ENCODE measurements at regions not wholly inside any gene's neighbourhood (a gene's known extent, or its start where the extent isn't known, plus 50 kb on each side); places are given as distances from the start of the nearest gene placed in this dataset.

- peaks cover 0 to 4% (median 0%) of the 10 kb centered on the region in 5 experiments for H3K27me3 ChIP-seq (replicated peaks in 2 of 5; ENCODE audit: control insufficient read depth in 4 of 5, insufficient read depth in 5 of 5, low read length in 4 of 5)
- ChIA-PET POLR2A (no interaction called here), CTCF (no interaction called here)
- no peaks in the 10 kb centered on the region for H3K36me3 ChIP-seq (ENCODE audit: control insufficient read depth in 4 of 4, insufficient read depth in 4 of 4, low read length in 3 of 4)
- no peak for DNase-seq
- no peak overlapping the region for H3K4me3 ChIP-seq (ENCODE audit: control insufficient read depth in 1 of 7, extremely low read depth in 1 of 7, insufficient read depth in 4 of 7, low read depth in 2 of 7, low read length in 6 of 7)
- no peak overlapping the region for H3K27ac ChIP-seq (ENCODE audit: insufficient read depth in 1 of 2, low read depth in 1 of 2, low read length in 2 of 2, poor library complexity in 1 of 2, severe bottlenecking in 2 of 2)
- H3K9me3 ChIP-seq (ENCODE audit: control extremely low read depth in 1 of 5, control insufficient read depth in 4 of 5, insufficient read depth in 2 of 5, low read depth in 1 of 5, low read length in 4 of 5), result no peaks in the 10 kb centered on the region
- H3K4me1 ChIP-seq (ENCODE audit: control extremely low read depth in 1 of 4, control insufficient read depth in 4 of 4, insufficient read depth in 4 of 4, low read length in 3 of 4), result no peaks in the 10 kb centered on the region
Observed at GRCh38 chr11:92588393-92588792, 363.8 kb downstream of the FAT3 start.

- Histone ChIP-seq H3K4me1 (ENCODE audit: control extremely low read depth in 1 of 4, control insufficient read depth in 4 of 4, insufficient read depth in 4 of 4, low read length in 3 of 4) (no peaks in the 10 kb centered on the region), H3K36me3 (ENCODE audit: control insufficient read depth in 4 of 4, insufficient read depth in 4 of 4, low read length in 3 of 4) (no peaks in the 10 kb centered on the region), H3K27ac (ENCODE audit: insufficient read depth in 1 of 2, low read depth in 1 of 2, low read length in 2 of 2, poor library complexity in 1 of 2, severe bottlenecking in 2 of 2) (no peak overlapping the region), H3K27me3 (replicated peaks in 2 of 5; ENCODE audit: control insufficient read depth in 4 of 5, insufficient read depth in 5 of 5, low read length in 4 of 5) (peaks cover 0 to 4% (median 0%) of the 10 kb centered on the region in 5 experiments), H3K4me3 (ENCODE audit: control insufficient read depth in 1 of 7, extremely low read depth in 1 of 7, insufficient read depth in 4 of 7, low read depth in 2 of 7, low read length in 6 of 7) (no peak overlapping the region), H3K9me3 (ENCODE audit: control extremely low read depth in 1 of 5, control insufficient read depth in 4 of 5, insufficient read depth in 2 of 5, low read depth in 1 of 5, low read length in 4 of 5) (no peaks in the 10 kb centered on the region)
- no peak for DNase-seq
- ChIA-PET CTCF (no interaction called here), POLR2A (no interaction called here)
- WGBS (ENCODE audit: insufficient coverage), result 91% methylated on average over 3 of the region's 3 CpGs
Observed at GRCh38 chr11:92589512-92589911, 364.9 kb downstream of the FAT3 start.

DNA sequence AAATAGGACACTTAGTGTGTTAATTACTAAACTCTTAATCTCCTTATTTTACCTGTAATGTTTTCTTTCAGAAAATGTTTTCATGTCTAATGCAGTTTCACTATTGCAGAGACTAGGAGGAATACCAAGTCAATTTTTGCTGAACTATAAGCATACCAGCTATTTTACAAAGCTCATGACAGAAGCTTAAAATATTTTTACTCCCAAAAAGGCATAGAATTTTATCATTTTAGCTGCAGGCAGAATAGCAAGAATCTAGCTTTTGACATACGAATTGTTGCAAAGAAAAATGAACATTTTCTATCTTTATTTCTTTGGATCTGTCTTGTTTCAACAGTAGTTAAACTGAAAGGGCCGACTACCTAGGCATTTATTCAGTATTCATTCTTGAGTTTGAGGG, 366.9 kb downstream of the FAT3 start:
- DNase-seq, result no peak
- CTCF ChIA-PET, result no interaction called here
- POLR2A ChIA-PET, result no interaction called here
- WGBS (ENCODE audit: insufficient coverage), result 100% methylated on average over 1 of the region's 2 CpGs
- H3K9me3 ChIP-seq (ENCODE audit: control extremely low read depth in 1 of 5, control insufficient read depth in 4 of 5, insufficient read depth in 2 of 5, low read depth in 1 of 5, low read length in 4 of 5), result no peaks in the 10 kb centered on the region
- no peaks in the 10 kb centered on the region for H3K36me3 ChIP-seq (ENCODE audit: control insufficient read depth in 4 of 4, insufficient read depth in 4 of 4, low read length in 3 of 4)
- H3K4me1 ChIP-seq (ENCODE audit: control extremely low read depth in 1 of 4, control insufficient read depth in 4 of 4, insufficient read depth in 4 of 4, low read length in 3 of 4), result no peaks in the 10 kb centered on the region
- no peak overlapping the region for H3K27ac ChIP-seq (ENCODE audit: insufficient read depth in 1 of 2, low read depth in 1 of 2, low read length in 2 of 2, poor library complexity in 1 of 2, severe bottlenecking in 2 of 2)
- peaks cover 0 to 4% (median 0%) of the 10 kb centered on the region in 5 experiments for H3K27me3 ChIP-seq (replicated peaks in 2 of 5; ENCODE audit: control insufficient read depth in 4 of 5, insufficient read depth in 5 of 5, low read length in 4 of 5)
- H3K4me3 ChIP-seq (ENCODE audit: control insufficient read depth in 1 of 7, extremely low read depth in 1 of 7, insufficient read depth in 4 of 7, low read depth in 2 of 7, low read length in 6 of 7), result no peak overlapping the region

GRCh38 chr11:92594251-92594650, 369.6 kb downstream of the FAT3 start:
- no peaks in the 10 kb centered on the region for H3K36me3 ChIP-seq (ENCODE audit: control insufficient read depth in 4 of 4, insufficient read depth in 4 of 4, low read length in 3 of 4)
- POLR2A ChIA-PET, result no interaction called here
- DNase-seq, result no peak
- CTCF ChIA-PET, result interaction anchor here (1.3 kb wide), 1 partner anchor 10 kb away, joined by 3 read pairs; no protein-coding TSS in a partner anchor
- H3K27ac ChIP-seq (ENCODE audit: insufficient read depth in 1 of 2, low read depth in 1 of 2, low read length in 2 of 2, poor library complexity in 1 of 2, severe bottlenecking in 2 of 2), result no peak overlapping the region
- peaks cover 0 to 2% (median 0%) of the 10 kb centered on the region in 5 experiments for H3K9me3 ChIP-seq (ENCODE audit: control extremely low read depth in 1 of 5, control insufficient read depth in 4 of 5, insufficient read depth in 2 of 5, low read depth in 1 of 5, low read length in 4 of 5)
- H3K4me1 ChIP-seq (ENCODE audit: control extremely low read depth in 1 of 4, control insufficient read depth in 4 of 4, insufficient read depth in 4 of 4, low read length in 3 of 4), result no peaks in the 10 kb centered on the region
- H3K27me3 ChIP-seq (replicated peaks in 2 of 5; ENCODE audit: control insufficient read depth in 4 of 5, insufficient read depth in 5 of 5, low read length in 4 of 5), result no peaks in the 10 kb centered on the region
- no peak overlapping the region for H3K4me3 ChIP-seq (ENCODE audit: control insufficient read depth in 1 of 7, extremely low read depth in 1 of 7, insufficient read depth in 4 of 7, low read depth in 2 of 7, low read length in 6 of 7)

GRCh38 chr11:92595052-92595451, 370.4 kb downstream of the FAT3 start:
- Histone ChIP-seq H3K4me3 (ENCODE audit: control insufficient read depth in 1 of 7, extremely low read depth in 1 of 7, insufficient read depth in 4 of 7, low read depth in 2 of 7, low read length in 6 of 7) (no peak overlapping the region), H3K4me1 (ENCODE audit: control extremely low read depth in 1 of 4, control insufficient read depth in 4 of 4, insufficient read depth in 4 of 4, low read length in 3 of 4) (no peaks in the 10 kb centered on the region), H3K27ac (ENCODE audit: insufficient read depth in 1 of 2, low read depth in 1 of 2, low read length in 2 of 2, poor library complexity in 1 of 2, severe bottlenecking in 2 of 2) (no peak overlapping the region), H3K9me3 (ENCODE audit: control extremely low read depth in 1 of 5, control insufficient read depth in 4 of 5, insufficient read depth in 2 of 5, low read depth in 1 of 5, low read length in 4 of 5) (peaks cover 0 to 2% (median 0%) of the 10 kb centered on the region in 5 experiments), H3K36me3 (ENCODE audit: control insufficient read depth in 4 of 4, insufficient read depth in 4 of 4, low read length in 3 of 4) (no peaks in the 10 kb centered on the region), H3K27me3 (replicated peaks in 2 of 5; ENCODE audit: control insufficient read depth in 4 of 5, insufficient read depth in 5 of 5, low read length in 4 of 5) (no peaks in the 10 kb centered on the region)
- ChIA-PET CTCF (interaction anchor here (1.3 kb wide), 1 partner anchor 11 kb away, joined by 3 read pairs; no protein-coding TSS in a partner anchor), POLR2A (no interaction called here)
- DNase-seq, result no peak
- no CpG with 5 or more reads among the region's 1 CpG for WGBS (ENCODE audit: insufficient coverage)

DNA sequence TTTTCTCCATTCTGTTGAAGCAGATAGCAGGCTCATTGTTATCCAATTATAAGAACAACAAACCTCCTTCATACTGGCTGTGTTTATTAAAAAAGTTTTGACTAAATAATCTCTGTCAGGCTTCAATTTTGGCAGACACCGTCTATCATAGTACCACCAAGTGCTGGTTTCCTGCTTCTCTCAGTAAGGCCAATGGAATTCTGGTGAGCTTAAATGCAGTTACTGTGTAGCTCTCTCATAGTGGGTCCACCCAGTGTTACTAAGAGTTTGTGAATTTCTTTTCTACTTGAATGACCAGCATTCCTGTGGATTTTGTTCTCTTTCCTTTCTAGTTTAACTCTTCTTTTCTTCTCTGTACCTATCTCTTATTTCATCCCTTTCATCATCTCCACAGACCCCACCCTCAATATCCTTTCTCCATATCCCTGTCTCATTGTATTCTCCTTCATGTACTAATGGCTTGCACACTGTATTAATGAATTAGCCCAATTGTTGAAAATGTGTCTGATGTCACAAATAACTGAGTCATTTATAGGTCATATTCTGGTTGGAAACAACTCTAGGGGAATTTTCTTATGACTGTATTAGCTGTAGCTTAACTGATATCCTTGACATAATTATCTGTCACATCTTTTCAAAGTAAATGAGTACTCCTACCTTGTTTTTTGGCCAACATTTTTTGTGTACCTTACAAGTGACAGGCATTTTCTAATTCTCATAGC, 372.1 kb downstream of the FAT3 start:
- Histone ChIP-seq H3K27me3 (replicated peaks in 2 of 5; ENCODE audit: control insufficient read depth in 4 of 5, insufficient read depth in 5 of 5, low read length in 4 of 5) (no peaks in the 10 kb centered on the region), H3K27ac (ENCODE audit: insufficient read depth in 1 of 2, low read depth in 1 of 2, low read length in 2 of 2, poor library complexity in 1 of 2, severe bottlenecking in 2 of 2) (no peak overlapping the region), H3K4me1 (ENCODE audit: control extremely low read depth in 1 of 4, control insufficient read depth in 4 of 4, insufficient read depth in 4 of 4, low read length in 3 of 4) (no peaks in the 10 kb centered on the region), H3K4me3 (ENCODE audit: control insufficient read depth in 1 of 7, extremely low read depth in 1 of 7, insufficient read depth in 4 of 7, low read depth in 2 of 7, low read length in 6 of 7) (no peak overlapping the region), H3K36me3 (ENCODE audit: control insufficient read depth in 4 of 4, insufficient read depth in 4 of 4, low read length in 3 of 4) (no peaks in the 10 kb centered on the region), H3K9me3 (ENCODE audit: control extremely low read depth in 1 of 5, control insufficient read depth in 4 of 5, insufficient read depth in 2 of 5, low read depth in 1 of 5, low read length in 4 of 5) (peaks cover 0 to 2% (median 0%) of the 10 kb centered on the region in 5 experiments)
- DNase-seq, result no peak
- ChIA-PET POLR2A (no interaction called here), CTCF (no interaction called here)
- WGBS (ENCODE audit: insufficient coverage), result 67% methylated on average over 1 of the region's 1 CpG

DNA sequence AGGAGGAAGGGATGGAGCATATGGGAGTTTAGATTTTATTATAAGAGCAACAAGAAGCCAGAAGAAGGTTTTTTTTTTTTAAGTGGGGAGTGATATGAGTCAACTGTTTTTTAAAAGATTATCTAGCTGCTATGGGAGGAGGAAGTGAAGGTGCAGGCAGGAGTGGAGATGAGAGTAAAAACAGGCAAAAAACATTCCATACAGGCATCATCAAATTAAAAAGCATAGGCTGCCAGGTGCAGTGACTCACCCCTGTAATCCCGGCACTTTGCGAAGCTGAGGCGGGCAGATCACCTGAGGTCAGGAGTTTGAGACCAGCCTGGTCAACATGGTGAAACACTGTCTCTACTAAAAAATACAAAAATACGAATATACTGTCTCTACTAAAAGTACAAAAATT, 368.4 kb upstream of the MTNR1B start:
- Histone ChIP-seq H3K4me1 (ENCODE audit: control extremely low read depth in 1 of 4, control insufficient read depth in 4 of 4, insufficient read depth in 4 of 4, low read length in 3 of 4) (no peaks in the 10 kb centered on the region), H3K9me3 (ENCODE audit: control extremely low read depth in 1 of 5, control insufficient read depth in 4 of 5, insufficient read depth in 2 of 5, low read depth in 1 of 5, low read length in 4 of 5) (peaks cover 0 to 2% (median 0%) of the 10 kb centered on the region in 5 experiments), H3K36me3 (ENCODE audit: control insufficient read depth in 4 of 4, insufficient read depth in 4 of 4, low read length in 3 of 4) (no peaks in the 10 kb centered on the region), H3K27me3 (replicated peaks in 2 of 5; ENCODE audit: control insufficient read depth in 4 of 5, insufficient read depth in 5 of 5, low read length in 4 of 5) (no peaks in the 10 kb centered on the region), H3K27ac (ENCODE audit: insufficient read depth in 1 of 2, low read depth in 1 of 2, low read length in 2 of 2, poor library complexity in 1 of 2, severe bottlenecking in 2 of 2) (no peak overlapping the region), H3K4me3 (ENCODE audit: control insufficient read depth in 1 of 7, extremely low read depth in 1 of 7, insufficient read depth in 4 of 7, low read depth in 2 of 7, low read length in 6 of 7) (no peak overlapping the region)
- 100% methylated on average over 3 of the region's 4 CpGs for WGBS (ENCODE audit: insufficient coverage)
- no peak for DNase-seq
- ChIA-PET POLR2A (no interaction called here), CTCF (no interaction called here)
